ENCODE measurements at regions not wholly inside any gene's neighbourhood (a gene's known extent, or its start where the extent isn't known, plus 50 kb on each side); places are given as distances from the start of the nearest gene placed in this dataset.

GRCh38 chr10:21078410-21079329, 181.6 kb upstream of the NEBL start:
- TF ChIP-seq, protein P1, sequence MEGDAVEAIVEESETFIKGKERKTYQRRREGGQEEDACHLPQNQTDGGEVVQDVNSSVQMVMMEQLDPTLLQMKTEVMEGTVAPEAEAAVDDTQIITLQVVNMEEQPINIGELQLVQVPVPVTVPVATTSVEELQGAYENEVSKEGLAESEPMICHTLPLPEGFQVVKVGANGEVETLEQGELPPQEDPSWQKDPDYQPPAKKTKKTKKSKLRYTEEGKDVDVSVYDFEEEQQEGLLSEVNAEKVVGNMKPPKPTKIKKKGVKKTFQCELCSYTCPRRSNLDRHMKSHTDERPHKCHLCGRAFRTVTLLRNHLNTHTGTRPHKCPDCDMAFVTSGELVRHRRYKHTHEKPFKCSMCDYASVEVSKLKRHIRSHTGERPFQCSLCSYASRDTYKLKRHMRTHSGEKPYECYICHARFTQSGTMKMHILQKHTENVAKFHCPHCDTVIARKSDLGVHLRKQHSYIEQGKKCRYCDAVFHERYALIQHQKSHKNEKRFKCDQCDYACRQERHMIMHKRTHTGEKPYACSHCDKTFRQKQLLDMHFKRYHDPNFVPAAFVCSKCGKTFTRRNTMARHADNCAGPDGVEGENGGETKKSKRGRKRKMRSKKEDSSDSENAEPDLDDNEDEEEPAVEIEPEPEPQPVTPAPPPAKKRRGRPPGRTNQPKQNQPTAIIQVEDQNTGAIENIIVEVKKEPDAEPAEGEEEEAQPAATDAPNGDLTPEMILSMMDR (IDR thresholded peaks at IDR 0.05) = peak; percentile 86
- TF ChIP-seq ZFX (IDR thresholded peaks at IDR 0.05; ENCODE audit: borderline replicate concordance) = no peak
